CD4-positive, alpha-beta T cell treated with Interleukin-6 for 4 hours (primary cell): ENCODE measurements at regions not wholly inside any gene's neighbourhood (a gene's known extent, or its start where the extent isn't known, plus 50 kb on each side); places are given as distances from the start of the nearest gene placed in this dataset.

ENCODE experiments used
- DNase-seq: peaks from one replicate; pipeline ENCODE4 v3.0.0-alpha.2; 2020; ENCODE audit warnings: mixed read lengths

GRCh38 chr12:67504026-67504425 is 144.5 kb upstream of the DYRK2 start:
- no peak for DNase-seq

GRCh38 chr12:67506739-67507138 is 141.8 kb upstream of the DYRK2 start:
- DNase-seq: no peak

DNA sequence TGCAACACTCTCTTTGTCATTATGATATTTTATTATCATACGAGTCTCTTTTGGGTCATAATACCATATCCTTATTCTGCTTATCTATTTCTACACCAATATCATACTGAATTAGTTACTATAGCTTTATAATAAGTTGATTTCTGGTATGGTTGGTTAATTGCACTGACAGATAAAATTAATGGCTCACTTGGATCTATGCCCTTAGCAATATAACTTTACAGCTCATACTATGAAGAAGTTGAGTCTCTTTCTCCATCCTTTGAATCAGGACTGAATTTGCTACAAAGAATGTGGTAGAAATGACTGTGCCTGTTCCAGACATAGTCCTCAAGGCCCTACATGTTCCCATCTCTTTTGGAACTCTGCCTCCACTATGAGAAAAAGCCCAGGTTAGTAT is 139.7 kb upstream of the DYRK2 start:
- DNase-seq: no peak

- DNase-seq: no peak
Measured at GRCh38 chr12:67509666-67510386, 138.7 kb upstream of the DYRK2 start.

DNA sequence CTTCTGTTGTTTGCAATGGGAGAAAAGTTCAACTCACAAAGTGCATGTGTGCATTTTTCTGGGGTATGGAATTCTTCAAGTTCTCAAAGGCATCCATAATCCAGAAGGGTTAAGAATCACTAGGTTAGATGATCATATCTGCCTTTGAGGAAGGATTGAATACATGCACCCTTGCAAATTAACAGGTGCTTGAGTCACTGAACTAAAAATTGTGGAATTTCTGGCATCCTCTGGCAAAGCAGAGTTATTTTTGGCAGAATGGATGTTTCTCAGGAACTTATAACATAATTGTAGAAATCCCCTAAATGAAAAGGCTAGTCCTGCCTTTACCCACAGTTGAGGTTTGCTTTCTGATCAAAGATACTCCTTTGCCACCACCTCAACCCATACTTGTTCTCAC is 136.5 kb upstream of the DYRK2 start:
- DNase-seq: no peak

GRCh38 chr12:67514502-67514901 is 134.0 kb upstream of the DYRK2 start:
- DNase-seq: no peak

DNA sequence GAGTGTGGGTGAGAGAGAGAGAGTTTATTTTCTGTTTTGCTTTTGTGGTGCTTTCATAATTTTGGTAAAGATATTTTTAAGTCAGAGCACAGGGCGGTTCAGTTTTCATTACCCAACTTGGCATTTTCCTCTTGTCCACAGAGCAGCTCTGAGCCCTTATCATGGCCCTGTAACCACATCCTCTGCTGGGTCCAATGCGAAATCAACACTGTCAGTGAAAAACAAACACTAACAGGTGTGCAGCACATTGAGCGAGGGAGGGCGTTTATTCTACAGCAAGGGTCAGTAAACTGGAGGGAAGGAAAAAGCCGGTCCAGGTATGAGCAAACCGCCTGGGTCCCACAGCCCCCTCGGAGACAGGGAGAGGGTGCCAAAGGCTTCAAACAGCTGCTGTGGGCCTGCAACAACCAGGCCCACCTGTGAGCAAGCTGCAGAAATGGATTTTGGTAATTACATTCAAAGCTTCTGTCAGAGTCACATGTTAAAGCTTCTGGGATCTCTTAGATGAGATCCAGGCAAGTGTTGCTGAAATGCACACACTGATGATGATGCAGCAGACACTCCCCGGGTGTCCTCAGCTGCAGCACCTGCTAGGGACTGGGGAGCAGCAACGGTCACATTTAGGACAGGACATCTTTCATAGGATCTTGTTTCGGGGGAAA is 132.7 kb upstream of the DYRK2 start:
- DNase-seq: peak; percentile 50

GRCh38 chr12:67517181-67517887 is 131.2 kb upstream of the DYRK2 start:
- DNase-seq: no peak

DNA sequence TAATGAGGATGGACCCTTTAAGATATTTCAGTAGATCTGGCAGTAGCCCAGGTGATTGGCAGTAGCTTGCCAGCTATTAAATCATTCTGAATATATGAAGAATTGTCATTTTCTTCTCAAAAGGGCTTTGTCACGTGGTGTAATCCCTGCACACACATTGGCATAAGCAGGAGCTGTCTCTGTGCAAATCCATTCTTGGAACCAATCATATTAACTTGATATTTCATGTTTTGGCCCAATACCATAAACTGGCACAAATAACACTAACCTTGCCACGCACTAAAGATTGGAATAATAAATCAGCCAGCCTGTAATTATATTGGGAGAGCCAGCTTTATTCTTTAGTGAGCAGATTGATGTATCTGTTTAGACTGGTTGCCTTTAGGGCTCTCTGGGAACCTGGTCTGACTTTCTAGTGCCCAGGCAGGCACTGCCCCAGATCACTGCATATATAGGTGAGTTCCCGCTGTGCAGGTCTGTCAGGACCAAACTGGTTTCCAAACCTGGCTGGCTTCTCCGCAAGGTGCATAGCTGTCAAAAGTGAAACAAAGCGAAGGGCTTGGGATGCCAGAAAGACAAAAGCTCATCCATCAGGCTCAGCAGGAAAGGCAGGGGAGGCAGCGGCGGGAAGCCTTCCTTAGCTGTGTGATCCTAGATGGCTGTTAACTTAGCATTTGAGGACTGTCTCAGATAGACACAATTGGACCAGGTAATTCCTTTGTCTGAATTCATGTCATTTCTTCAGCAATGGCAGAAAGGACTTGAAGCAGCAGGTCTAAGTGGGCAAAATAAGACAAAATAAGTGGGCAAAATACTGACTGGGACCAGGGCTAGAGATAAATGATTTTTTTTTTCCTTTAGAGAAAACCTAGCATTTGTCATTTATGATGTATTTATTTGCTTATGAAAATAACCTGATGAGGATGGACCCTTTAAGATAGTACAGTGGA is 128.8 kb upstream of the DYRK2 start:
- DNase-seq: no peak

- DNase-seq: no peak
Measured at GRCh38 chr12:67520606-67521005, 127.9 kb upstream of the DYRK2 start.

DNA sequence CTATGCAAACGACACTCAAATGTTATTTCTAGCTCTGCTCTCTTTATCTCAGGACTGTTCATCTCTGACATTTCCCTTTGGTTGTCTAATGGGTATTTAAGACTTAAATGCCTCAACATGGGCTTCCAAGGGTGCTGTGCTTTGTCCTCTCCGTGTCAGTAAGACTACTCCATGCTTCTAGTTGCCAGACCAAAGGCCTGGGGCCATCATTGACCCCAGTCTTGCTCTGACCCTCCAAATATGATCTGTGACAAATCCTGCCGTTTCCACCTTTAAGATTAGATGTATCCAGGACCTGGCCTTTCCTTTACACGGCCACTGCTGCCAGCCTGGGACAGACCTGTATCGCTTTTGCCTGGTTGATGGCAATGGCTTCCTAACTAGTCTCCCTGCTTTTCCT is 126.3 kb upstream of the DYRK2 start:
- no peak for DNase-seq

GRCh38 chr12:67523538-67523937 is 125.0 kb upstream of the DYRK2 start:
- DNase-seq: no peak

DNA sequence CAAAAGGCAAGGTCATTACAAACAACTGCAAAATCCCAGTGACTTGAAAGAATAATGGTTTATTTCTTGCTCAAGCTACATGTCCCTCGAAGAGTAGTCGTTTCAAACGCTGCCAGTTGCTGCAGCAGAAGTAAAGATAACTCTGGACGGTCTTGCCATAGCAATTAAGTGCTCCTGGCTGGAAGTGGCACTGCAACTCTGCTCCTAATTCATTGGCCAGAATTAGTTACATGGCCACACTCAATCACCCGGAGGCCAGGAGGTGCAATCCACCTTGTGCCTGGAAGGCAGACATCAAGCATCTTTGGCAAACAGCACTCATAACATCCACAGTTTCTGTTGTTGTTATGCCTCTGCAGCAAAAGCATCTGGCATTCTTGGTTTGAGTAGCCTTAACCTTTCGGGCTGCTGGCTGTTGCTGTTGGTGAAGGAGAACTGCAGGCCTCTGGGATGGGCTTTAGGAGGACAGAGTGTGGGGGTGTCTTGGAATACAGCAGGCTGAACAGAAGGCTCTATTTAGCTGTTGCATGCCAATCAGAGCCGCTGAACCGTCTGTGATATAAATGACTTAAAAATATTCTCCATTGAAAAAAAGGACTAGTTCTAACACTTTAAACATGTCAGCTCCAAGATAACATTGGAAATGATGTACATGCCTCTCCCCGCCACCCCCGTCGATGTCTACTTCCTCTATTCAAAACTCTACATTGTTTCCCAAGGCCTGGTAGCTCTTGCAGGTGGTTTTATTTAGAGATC is 123.5 kb upstream of the DYRK2 start:
- DNase-seq: no peak

DNA sequence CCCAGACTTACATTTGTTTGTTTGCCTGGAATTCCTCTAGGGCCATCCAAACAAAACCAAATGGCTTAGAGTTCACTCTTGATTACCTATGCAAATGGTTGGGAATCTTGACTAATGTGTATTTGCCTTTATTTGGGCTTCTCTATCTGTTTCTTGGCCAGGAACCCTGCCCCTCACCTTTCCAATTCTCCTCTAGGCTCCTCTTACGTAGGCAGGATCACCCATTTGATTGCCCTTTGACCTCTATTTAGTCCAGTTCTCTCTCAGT is 123.0 kb upstream of the DYRK2 start:
- DNase-seq: no peak

GRCh38 chr12:67526129-67526528 is 122.4 kb upstream of the DYRK2 start:
- no peak for DNase-seq

GRCh38 chr12:67531051-67531450 is 117.5 kb upstream of the DYRK2 start:
- no peak for DNase-seq

- DNase-seq: no peak
Measured at GRCh38 chr12:67531501-67531900, 117.0 kb upstream of the DYRK2 start.

DNA sequence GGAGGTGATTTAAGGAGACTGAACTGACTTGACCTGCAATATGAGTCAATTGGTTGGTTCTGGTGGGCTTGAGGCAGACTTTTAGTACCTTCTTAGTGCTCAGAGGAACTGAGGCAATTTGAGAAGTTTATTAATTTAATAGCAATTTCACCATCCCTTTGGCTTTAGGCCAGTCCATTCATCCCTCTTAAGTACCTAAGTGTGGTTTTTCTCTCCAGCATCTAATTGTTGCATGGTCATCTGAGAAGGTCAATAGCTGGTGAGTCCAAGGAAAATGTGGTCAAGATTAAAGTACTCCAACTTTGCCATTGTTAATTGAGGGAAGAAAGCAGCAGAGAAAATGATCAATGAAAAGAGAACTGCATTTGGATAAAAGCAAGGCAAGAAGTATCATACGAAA is 115.4 kb upstream of the DYRK2 start:
- DNase-seq: no peak

DNA sequence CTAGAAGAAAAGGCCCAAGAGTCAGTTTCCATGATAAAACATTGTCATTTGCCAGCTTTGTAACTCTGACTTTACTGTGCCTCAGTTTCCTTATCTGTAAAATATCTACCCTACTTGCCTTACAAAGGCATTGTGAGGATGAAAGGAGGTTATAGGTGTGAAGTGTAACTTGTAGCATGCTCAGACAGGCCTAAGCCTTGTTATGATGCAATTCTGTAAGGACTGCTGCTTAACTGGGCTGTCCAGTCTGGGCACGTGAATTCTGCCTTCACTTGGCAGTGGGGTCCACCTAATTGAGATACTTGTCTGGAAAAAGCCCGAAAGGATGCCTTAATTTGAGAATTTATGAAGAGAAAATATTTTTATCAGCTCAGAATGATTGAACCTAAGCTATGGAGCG is 114.5 kb upstream of the DYRK2 start:
- DNase-seq: no peak

DNA sequence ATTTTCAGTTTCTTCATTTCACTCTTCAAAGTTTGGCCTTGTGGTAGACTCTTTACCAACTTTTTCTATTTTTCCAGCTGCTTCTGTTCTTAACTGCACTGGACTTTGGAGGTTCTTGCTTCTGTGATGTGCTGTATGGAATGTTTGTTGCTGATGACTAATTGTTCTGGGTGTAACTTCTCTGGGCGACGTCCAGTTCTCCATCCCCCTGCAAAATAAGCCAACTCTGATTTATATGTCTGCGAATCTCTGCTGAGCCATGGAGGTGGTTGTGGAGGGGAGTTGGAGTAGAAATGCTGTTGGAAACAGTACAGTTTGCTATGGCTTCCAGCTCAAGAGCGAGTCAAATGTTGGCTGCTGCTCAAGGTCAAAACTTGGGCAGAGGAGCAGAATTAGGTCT is 113.9 kb upstream of the DYRK2 start:
- no peak for DNase-seq

DNA sequence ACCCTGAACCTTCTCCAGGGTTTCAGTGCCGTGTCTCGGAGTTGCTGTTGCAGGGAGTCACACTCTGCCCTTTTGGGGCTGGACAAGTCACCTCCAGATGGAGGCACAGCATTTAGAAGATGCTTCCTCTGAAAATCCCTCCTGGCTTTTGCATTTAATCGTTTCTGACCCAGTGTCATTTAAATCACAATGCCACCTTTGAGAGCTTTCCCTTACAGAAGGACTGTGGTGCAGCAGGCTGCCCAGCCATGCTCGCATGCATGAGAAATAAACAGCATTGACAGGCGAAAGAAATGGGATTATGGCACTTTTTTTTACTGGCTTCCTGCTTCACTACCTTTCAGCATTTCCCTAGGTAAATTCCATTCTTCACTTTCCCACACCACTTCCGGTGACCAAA is 113.4 kb upstream of the DYRK2 start:
- no peak for DNase-seq

DNA sequence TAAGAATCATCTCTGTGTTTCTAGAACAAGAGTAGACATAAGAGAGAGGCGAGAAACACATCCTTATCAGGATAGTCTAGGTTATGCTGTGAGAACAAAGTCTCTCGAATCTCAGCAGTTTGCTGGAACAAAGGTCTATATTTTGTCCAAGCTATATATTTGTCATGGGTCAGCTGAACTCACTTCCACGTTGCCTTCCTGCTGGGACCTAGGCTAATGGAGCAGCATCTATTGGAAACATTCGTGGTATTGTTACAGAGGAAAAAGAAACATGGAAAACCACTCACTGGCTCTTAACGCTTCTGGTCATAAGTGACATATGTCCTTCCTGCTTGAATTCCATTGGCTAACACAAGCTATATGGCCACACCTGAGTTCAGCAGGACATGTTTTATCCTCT is 112.6 kb upstream of the DYRK2 start:
- DNase-seq: no peak

DNA sequence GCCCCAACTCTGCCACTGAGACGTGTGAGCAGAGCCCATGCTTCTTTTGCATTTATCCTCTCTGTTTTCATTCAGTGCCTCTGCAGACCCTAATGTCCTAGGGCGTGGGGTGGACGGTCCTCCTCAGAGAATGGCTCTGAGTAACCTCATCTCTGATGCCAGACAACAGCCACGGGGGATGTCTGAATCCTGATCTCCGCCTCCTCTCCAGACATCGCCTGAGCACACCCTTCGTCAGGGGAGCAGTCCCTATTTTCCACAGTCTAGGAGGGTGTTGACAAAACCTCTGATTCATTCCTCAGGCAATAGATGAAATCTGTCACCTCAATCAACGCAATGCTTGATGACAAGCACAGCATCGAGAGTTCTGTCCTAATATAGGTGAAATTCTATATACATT is 109.2 kb upstream of the DYRK2 start:
- DNase-seq: no peak
